HepG2 (cell line): ENCODE measurements at regions not wholly inside any gene's neighbourhood (a gene's known extent, or its start where the extent isn't known, plus 50 kb on each side); places are given as distances from the start of the nearest gene placed in this dataset.

Source experiments
- BRD4 ChIP-seq: sonication (generic); formaldehyde crosslinking; IDR thresholded peaks from 2 replicates; pipeline ENCODE4 v1.4.0; 2020; ENCODE audit warnings: missing genetic modification reagents
- DNMT3B ChIP-seq: conservative IDR thresholded peaks from 2 replicates; pipeline ENCODE4 v1.6.1; 2016; ENCODE audit warnings: missing biosample characterization, control low read depth
- EHMT2 ChIP-seq: fragments of 200-600 bp; sonication (generic); IDR thresholded peaks from 2 replicates; pipeline ENCODE4 v1.7.0; 2017; ENCODE audit warnings: antibody characterized with exemption, low read depth, low read length, borderline replicate concordance
- ELF3 ChIP-seq: IDR thresholded peaks from 2 replicates; pipeline ENCODE4 v1.6.1; 2016; ENCODE audit warnings: missing genetic modification reagents, missing compliant biosample characterization
- FOXA3 ChIP-seq: IDR thresholded peaks from 2 replicates; pipeline ENCODE4 v1.6.1; 2016; ENCODE audit warnings: missing genetic modification reagents, missing compliant biosample characterization
- GFI1 ChIP-seq: sonication (generic); formaldehyde crosslinking; IDR thresholded peaks from 2 replicates; pipeline ENCODE4 v1.5.0; 2020; ENCODE audit warnings: missing genetic modification reagents, mild to moderate bottlenecking, borderline replicate concordance
- KMT2A ChIP-seq: sonication (generic); formaldehyde crosslinking; IDR thresholded peaks from 2 replicates; pipeline ENCODE4 v1.4.0; 2020; ENCODE audit warnings: missing genetic modification reagents
- MLLT10 ChIP-seq: sonication (generic); formaldehyde crosslinking; IDR thresholded peaks from 2 replicates; pipeline ENCODE4 v1.4.0; 2020; ENCODE audit warnings: missing genetic modification reagents
- NCOR1 ChIP-seq: fragments of 200-600 bp; sonication (generic); IDR thresholded peaks from 2 replicates; pipeline ENCODE4 v1.7.0; 2017; ENCODE audit warnings: antibody characterized with exemption, low read length, borderline replicate concordance
- PITX1 ChIP-seq: sonication (generic); formaldehyde crosslinking; IDR thresholded peaks from 2 replicates; pipeline ENCODE4 v1.5.1; 2020; ENCODE audit warnings: mild to moderate bottlenecking, missing genetic modification reagents
- POGZ ChIP-seq: sonication (generic); formaldehyde crosslinking; IDR thresholded peaks from 2 replicates; pipeline ENCODE4 v1.4.0; 2020; ENCODE audit warnings: mild to moderate bottlenecking, missing genetic modification reagents
- SP1 ChIP-seq, 2 experiments: fragments of 450-650 bp in 1 of 2; sonication (generic) in 1 of 2; formaldehyde crosslinking in 1 of 2; IDR thresholded peaks; 2 replicates each; pipeline versions ENCODE4 v1.4.0 to v1.6.1; 2016 to 2020; ENCODE audit warnings: missing genetic modification reagents in 1 of 2
- ZMYM2 ChIP-seq: sonication (generic); formaldehyde crosslinking; IDR thresholded peaks from 2 replicates; pipeline ENCODE4 v1.8.0; 2022; ENCODE audit warnings: mild to moderate bottlenecking, missing genetic modification reagents
- ZNF121 ChIP-seq: sonication (generic); formaldehyde crosslinking; IDR thresholded peaks from 2 replicates; pipeline ENCODE4 v1.5.0; 2020; ENCODE audit warnings: mild to moderate bottlenecking, missing genetic modification reagents
- ZNF296 ChIP-seq: sonication (generic); formaldehyde crosslinking; conservative IDR thresholded peaks from 2 replicates; pipeline ENCODE4 v1.5.0; 2020; ENCODE audit warnings: mild to moderate bottlenecking, missing genetic modification reagents
- ZNF367 ChIP-seq: sonication (generic); formaldehyde crosslinking; IDR thresholded peaks from 2 replicates; pipeline ENCODE4 v1.4.0; 2020; ENCODE audit warnings: missing genetic modification reagents, borderline replicate concordance
- ZNF432 ChIP-seq: sonication (generic); formaldehyde crosslinking; IDR thresholded peaks from 2 replicates; pipeline ENCODE4 v1.5.0; 2020; ENCODE audit warnings: missing genetic modification reagents, mild to moderate bottlenecking, borderline replicate concordance
- ZNF468 ChIP-seq: sonication (generic); formaldehyde crosslinking; IDR thresholded peaks from 2 replicates; pipeline ENCODE4 v1.8.0; 2022; ENCODE audit warnings: mild to moderate bottlenecking, moderate library complexity, missing genetic modification reagents
- ZNF619 ChIP-seq: sonication (generic); formaldehyde crosslinking; IDR thresholded peaks from 2 replicates; pipeline ENCODE4 v1.4.0; 2020; ENCODE audit warnings: mild to moderate bottlenecking, missing genetic modification reagents
- ZSCAN31 ChIP-seq: sonication (generic); formaldehyde crosslinking; IDR thresholded peaks from 2 replicates; pipeline ENCODE4 v1.5.0; 2020; ENCODE audit warnings: low read depth, mild to moderate bottlenecking, missing genetic modification reagents
- TF ChIP-seq, protein P1 (sequence below): sonication (generic); formaldehyde crosslinking; IDR thresholded peaks from 2 replicates; pipeline ENCODE4 v1.4.0; 2020; ENCODE audit warnings: missing genetic modification reagents, borderline replicate concordance
- TF ChIP-seq, protein P2 (sequence below): IDR thresholded peaks from 2 replicates; pipeline ENCODE4 v1.6.1; 2018; ENCODE audit warnings: missing genetic modification reagents, mild to moderate bottlenecking, missing compliant biosample characterization
- TF ChIP-seq, protein P3 (sequence below): IDR thresholded peaks from 2 replicates; pipeline ENCODE4 v1.6.1; 2016; ENCODE audit warnings: missing compliant biosample characterization, missing genetic modification reagents, borderline replicate concordance
- TF ChIP-seq, protein P4 (sequence below): sonication (generic); formaldehyde crosslinking; conservative IDR thresholded peaks from 2 replicates; pipeline ENCODE4 v1.8.1; 2023; ENCODE audit warnings: missing genetic modification reagents
- TF ChIP-seq, protein P5 (sequence below): sonication (generic); formaldehyde crosslinking; IDR thresholded peaks from 2 replicates; pipeline ENCODE4 v1.4.0; 2020; ENCODE audit warnings: mild to moderate bottlenecking, missing genetic modification reagents

DNA sequence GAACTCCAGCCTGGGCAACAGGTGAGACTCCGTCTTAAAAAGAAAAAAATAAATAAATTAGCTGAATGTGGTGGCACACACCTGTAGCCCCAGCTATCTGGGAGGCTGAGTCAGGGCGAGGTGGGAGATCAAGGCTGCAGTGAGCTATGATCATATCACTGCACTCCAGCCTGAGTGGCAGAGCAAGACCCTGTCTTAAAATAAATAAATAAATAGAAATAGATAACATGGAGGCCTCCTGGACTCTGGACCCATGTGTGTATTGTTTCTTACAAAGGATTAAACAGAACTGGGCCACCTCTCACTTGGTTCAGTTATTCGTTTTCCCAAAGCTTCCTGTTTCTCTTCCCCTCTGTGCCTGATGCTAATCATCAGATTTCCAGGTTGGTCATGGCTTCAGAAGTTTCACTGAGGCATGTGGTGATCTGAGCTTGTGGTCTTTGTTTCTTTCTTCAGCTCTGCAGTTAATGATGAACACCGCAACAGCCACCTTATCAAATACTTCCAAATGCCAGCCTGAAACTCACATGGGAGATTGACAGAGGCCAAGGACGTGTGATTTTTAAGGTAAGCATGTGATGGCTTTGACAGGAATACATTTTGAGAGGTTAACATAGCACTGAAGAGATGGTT is 83.3 kb upstream of the MAP4K4 start (continued):
- TF ChIP-seq, protein P1, sequence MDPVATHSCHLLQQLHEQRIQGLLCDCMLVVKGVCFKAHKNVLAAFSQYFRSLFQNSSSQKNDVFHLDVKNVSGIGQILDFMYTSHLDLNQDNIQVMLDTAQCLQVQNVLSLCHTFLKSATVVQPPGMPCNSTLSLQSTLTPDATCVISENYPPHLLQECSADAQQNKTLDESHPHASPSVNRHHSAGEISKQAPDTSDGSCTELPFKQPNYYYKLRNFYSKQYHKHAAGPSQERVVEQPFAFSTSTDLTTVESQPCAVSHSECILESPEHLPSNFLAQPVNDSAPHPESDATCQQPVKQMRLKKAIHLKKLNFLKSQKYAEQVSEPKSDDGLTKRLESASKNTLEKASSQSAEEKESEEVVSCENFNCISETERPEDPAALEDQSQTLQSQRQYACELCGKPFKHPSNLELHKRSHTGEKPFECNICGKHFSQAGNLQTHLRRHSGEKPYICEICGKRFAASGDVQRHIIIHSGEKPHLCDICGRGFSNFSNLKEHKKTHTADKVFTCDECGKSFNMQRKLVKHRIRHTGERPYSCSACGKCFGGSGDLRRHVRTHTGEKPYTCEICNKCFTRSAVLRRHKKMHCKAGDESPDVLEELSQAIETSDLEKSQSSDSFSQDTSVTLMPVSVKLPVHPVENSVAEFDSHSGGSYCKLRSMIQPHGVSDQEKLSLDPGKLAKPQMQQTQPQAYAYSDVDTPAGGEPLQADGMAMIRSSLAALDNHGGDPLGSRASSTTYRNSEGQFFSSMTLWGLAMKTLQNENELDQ (CRISPR knock-in tag) = no peak
- TF ChIP-seq MLLT10 (CRISPR knock-in tag) = no peak
- TF ChIP-seq GFI1 (CRISPR knock-in tag) = peak; percentile 88; the same call in 1 of the 2 replicates
- no peak for TF ChIP-seq ZNF619 (CRISPR knock-in tag)
- peak; percentile 57; the same call in 1 of the 2 replicates for TF ChIP-seq EHMT2
- 0 out of 2 replicates have a peak, but pooled peaks have one; percentile 29 for TF ChIP-seq DNMT3B
- no peak for TF ChIP-seq ZNF296 (CRISPR knock-in tag)
- TF ChIP-seq ELF3 (CRISPR knock-in tag) = peak; percentile 71
- TF ChIP-seq, protein P2, sequence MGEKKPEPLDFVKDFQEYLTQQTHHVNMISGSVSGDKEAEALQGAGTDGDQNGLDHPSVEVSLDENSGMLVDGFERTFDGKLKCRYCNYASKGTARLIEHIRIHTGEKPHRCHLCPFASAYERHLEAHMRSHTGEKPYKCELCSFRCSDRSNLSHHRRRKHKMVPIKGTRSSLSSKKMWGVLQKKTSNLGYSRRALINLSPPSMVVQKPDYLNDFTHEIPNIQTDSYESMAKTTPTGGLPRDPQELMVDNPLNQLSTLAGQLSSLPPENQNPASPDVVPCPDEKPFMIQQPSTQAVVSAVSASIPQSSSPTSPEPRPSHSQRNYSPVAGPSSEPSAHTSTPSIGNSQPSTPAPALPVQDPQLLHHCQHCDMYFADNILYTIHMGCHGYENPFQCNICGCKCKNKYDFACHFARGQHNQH = peak; percentile 81; the same call in 1 of the 2 replicates
- TF ChIP-seq ZMYM2 (CRISPR knock-in tag) = peak; percentile 89
- TF ChIP-seq KMT2A = no peak
- TF ChIP-seq, protein P3, sequence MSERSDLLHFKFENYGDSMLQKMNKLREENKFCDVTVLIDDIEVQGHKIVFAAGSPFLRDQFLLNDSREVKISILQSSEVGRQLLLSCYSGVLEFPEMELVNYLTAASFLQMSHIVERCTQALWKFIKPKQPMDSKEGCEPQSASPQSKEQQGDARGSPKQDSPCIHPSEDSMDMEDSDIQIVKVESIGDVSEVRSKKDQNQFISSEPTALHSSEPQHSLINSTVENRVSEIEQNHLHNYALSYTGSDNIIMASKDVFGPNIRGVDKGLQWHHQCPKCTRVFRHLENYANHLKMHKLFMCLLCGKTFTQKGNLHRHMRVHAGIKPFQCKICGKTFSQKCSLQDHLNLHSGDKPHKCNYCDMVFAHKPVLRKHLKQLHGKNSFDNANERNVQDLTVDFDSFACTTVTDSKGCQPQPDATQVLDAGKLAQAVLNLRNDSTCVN (CRISPR knock-in tag) = 0 out of 2 replicates have a peak, but pooled peaks have one; percentile 15
- TF ChIP-seq PITX1 = peak; percentile 34; the same call in 1 of the 2 replicates
- no peak for TF ChIP-seq SP1 (IDR thresholded peaks at IDR 0.05)
- no peak for TF ChIP-seq SP1 (CRISPR knock-in tag; IDR thresholded peaks at IDR 0.05)
- peak; percentile 7; the same call in 1 of the 2 replicates for TF ChIP-seq ZNF121
- peak; percentile 76; the same call in 1 of the 2 replicates for TF ChIP-seq NCOR1
- peak; percentile 30; the same call in 1 of the 2 replicates for TF ChIP-seq FOXA3 (CRISPR knock-in tag)
- TF ChIP-seq, protein P4, sequence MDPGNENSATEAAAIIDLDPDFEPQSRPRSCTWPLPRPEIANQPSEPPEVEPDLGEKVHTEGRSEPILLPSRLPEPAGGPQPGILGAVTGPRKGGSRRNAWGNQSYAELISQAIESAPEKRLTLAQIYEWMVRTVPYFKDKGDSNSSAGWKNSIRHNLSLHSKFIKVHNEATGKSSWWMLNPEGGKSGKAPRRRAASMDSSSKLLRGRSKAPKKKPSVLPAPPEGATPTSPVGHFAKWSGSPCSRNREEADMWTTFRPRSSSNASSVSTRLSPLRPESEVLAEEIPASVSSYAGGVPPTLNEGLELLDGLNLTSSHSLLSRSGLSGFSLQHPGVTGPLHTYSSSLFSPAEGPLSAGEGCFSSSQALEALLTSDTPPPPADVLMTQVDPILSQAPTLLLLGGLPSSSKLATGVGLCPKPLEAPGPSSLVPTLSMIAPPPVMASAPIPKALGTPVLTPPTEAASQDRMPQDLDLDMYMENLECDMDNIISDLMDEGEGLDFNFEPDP (CRISPR knock-in tag) = 0 out of 2 replicates have a peak, but pooled peaks have one; percentile 79
- TF ChIP-seq ZNF468 (CRISPR knock-in tag) = no peak
- TF ChIP-seq ZNF367 (CRISPR knock-in tag) = no peak
- no peak for TF ChIP-seq ZNF432 (CRISPR knock-in tag)
- TF ChIP-seq ZSCAN31 (CRISPR knock-in tag) = peak; percentile 36; the same call in 1 of the 2 replicates
- TF ChIP-seq POGZ = 0 out of 2 replicates have a peak, but pooled peaks have one; percentile 62
- TF ChIP-seq, protein P5, sequence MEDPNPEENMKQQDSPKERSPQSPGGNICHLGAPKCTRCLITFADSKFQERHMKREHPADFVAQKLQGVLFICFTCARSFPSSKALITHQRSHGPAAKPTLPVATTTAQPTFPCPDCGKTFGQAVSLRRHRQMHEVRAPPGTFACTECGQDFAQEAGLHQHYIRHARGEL = no peak
- no peak for TF ChIP-seq BRD4 (CRISPR knock-in tag)
